Esophagus muscularis mucosa (tissue), 4 donors: ENCODE measurements at regions not wholly inside any gene's neighbourhood (a gene's known extent, or its start where the extent isn't known, plus 50 kb on each side); places are given as distances from the start of the nearest gene placed in this dataset.
A peak's percentile ranks its signal among the peaks of the same experiment; 100 is the strongest.

ENCODE experiments used
- DNase-seq: peaks from one replicate; pipeline ENCODE4 v3.0.0-alpha.2; 2017; ENCODE audit errors: extremely low spot score
- H3K27ac ChIP-seq, 4 donors: fragments of 200-600 bp; sonication (generic); replicated peaks in 1 of 4; 1 replicate in 3 of 4; 2 replicates in 1 of 4; pipeline ENCODE4 v1.5.1; 2016 to 2019; ENCODE audit warnings: mild to moderate bottlenecking in 1 of 4
- H3K27me3 ChIP-seq, 4 donors: fragments of 200-600 bp; sonication (generic); one replicate each; pipeline versions ENCODE4 v1.5.1 to v1.6.0; 2016 to 2019
- H3K36me3 ChIP-seq, 4 donors: fragments of 200-600 bp; sonication (generic); one replicate each; pipeline ENCODE4 v1.5.1; 2016 to 2019
- H3K4me1 ChIP-seq, 4 donors: fragments of 200-600 bp; sonication (generic); one replicate each; pipeline ENCODE4 v1.5.1; 2016 to 2019
- H3K4me3 ChIP-seq, 4 donors: fragments of 200-600 bp; sonication (generic); 1 replicate in 2 of 4; 2 replicates in 2 of 4; pipeline ENCODE4 v1.5.1; 2016 to 2019; ENCODE audit warnings: mild to moderate bottlenecking in 4 of 4, moderate library complexity in 1 of 4
- H3K9me3 ChIP-seq, 4 donors: fragments of 200-600 bp; sonication (generic); 1 replicate in 3 of 4; 2 replicates in 1 of 4; pipeline ENCODE4 v1.5.1; 2016 to 2019
- CTCF ChIP-seq, 3 experiments: fragments of 200-600 bp in 2 of 3; fragments of 450-650 bp in 1 of 3; sonication (generic) in 2 of 3; IDR thresholded peaks; one replicate each; pipeline ENCODE4 v1.5.1; 2017 to 2019; ENCODE audit warnings: antibody characterized with exemption in 3 of 3, mild to moderate bottlenecking in 2 of 3, moderate library complexity in 1 of 3
- EP300 ChIP-seq: sonication (generic); formaldehyde crosslinking; IDR thresholded peaks from one replicate; pipeline ENCODE4 v1.6.1; 2017; ENCODE audit warnings: antibody characterized with exemption
- POLR2A ChIP-seq: fragments of 450-650 bp; IDR thresholded peaks from one replicate; pipeline ENCODE4 v1.6.1; 2017; ENCODE audit warnings: antibody characterized with exemption, moderate library complexity, mild to moderate bottlenecking, low read depth
- POLR2AphosphoS5 ChIP-seq, 2 donors: sonication (generic); formaldehyde crosslinking; IDR thresholded peaks; one replicate each; pipeline ENCODE4 v1.6.1; 2017; ENCODE audit warnings: antibody characterized with exemption in 2 of 2
- WGBS: methylation state at CpG from one replicate; pipeline ENCODE4 v1.1.5; 2018; 5-methylcytosine and 5-hydroxymethylcytosine counted together
- intact Hi-C: fragments of 100-400 bp; cut with DNase I; formaldehyde crosslinking; loops from one replicate; pipeline ENCODE4 v1.15.1; 2023

DNA sequence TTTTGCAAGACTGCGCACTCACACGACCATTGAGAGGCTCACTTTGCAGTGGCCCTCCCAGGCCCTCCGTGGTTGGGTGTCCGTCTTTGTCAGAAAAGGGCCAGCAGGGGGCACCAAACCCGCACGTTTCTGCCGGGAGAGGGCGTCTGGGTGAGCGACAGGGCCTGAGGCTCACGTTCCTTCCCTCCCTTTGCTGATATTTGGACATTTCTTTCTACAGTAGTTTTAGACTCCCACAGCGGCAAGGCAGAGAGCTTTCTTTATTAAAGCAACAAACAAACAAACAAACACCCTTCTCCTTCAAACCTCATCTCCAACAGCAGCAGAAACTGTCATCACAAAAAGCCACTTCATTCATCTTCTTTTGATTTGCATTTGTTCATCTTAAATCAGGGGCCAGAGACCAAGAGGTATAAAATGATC lies 79.2 kb upstream of the WDR26 start:
- TF ChIP-seq CTCF (IDR thresholded peaks at IDR 0.05): peak; percentile 84 to 87 (median 84)
- no peak for TF ChIP-seq POLR2AphosphoS5 (IDR thresholded peaks at IDR 0.05)
- WGBS: 5% methylated on average over 11 of the region's 11 CpGs
- H3K9me3 ChIP-seq: no peaks in the 10 kb centered on the region
- H3K36me3 ChIP-seq: no peaks in the 10 kb centered on the region
- intact Hi-C loops: loop anchor here (2.0 kb wide), 2 partner anchors 337 to 409 kb away; no protein-coding TSS in a partner anchor
- no peak overlapping the region for H3K27ac ChIP-seq
- H3K4me1 ChIP-seq: peaks cover 0 to 23% (median 15%) of the 10 kb centered on the region in 4 donors
- no peaks in the 10 kb centered on the region for H3K27me3 ChIP-seq
- peak; percentile 95 for DNase-seq
- H3K4me3 ChIP-seq: no peak overlapping the region

- Histone ChIP-seq H3K36me3 (no peaks in the 10 kb centered on the region), H3K27me3 (no peaks in the 10 kb centered on the region), H3K4me3 (no peak overlapping the region), H3K4me1 (peaks cover 0 to 8% (median 3%) of the 10 kb centered on the region in 4 donors), H3K27ac (no peak overlapping the region), H3K9me3 (peaks cover 0 to 5% (median 0%) of the 10 kb centered on the region in 4 donors)
- intact Hi-C loops: no loop called here
- DNase-seq: no peak
- no peak for TF ChIP-seq POLR2AphosphoS5 (IDR thresholded peaks at IDR 0.05)
- TF ChIP-seq POLR2A: no peak
- TF ChIP-seq EP300: no peak
- TF ChIP-seq CTCF (IDR thresholded peaks at IDR 0.05): no peak
- 97% methylated on average over 8 of the region's 8 CpGs for WGBS
Observed at GRCh38 chr1:224517171-224517570, 82.6 kb upstream of the WDR26 start.

DNA sequence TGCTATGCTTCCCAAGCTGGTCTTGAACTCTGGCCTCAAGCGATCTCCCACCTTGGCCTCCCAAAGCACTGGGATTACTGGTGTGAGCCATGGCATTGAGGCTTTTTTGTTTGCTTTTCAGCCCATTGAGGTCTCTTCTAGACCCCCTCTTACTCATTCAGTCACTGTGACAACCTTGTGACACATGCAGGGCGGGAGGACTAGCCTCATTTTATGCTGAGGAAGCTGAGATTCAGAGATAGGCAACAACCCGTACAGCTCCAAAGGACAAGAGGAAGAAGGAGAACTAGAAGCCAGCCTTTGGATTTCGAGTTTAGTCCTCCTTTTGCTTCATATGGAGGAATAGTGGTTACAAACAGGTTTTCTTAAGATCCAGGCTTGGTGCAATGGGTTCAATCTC lies 83.9 kb upstream of the WDR26 start:
- DNase-seq: no peak
- TF ChIP-seq POLR2AphosphoS5 (IDR thresholded peaks at IDR 0.05) (no peak), CTCF (IDR thresholded peaks at IDR 0.05) (no peak), POLR2A (no peak), EP300 (no peak)
- no peaks in the 10 kb centered on the region for H3K36me3 ChIP-seq
- no peak overlapping the region for H3K4me3 ChIP-seq
- intact Hi-C loops: no loop called here
- no peaks in the 10 kb centered on the region for H3K27me3 ChIP-seq
- H3K4me1 ChIP-seq: peaks cover 0 to 5% (median 3%) of the 10 kb centered on the region in 4 donors
- H3K27ac ChIP-seq: no peak overlapping the region
- WGBS: 95% methylated on average over 4 of the region's 4 CpGs
- H3K9me3 ChIP-seq: peaks cover 0 to 5% (median 0%) of the 10 kb centered on the region in 4 donors

DNA sequence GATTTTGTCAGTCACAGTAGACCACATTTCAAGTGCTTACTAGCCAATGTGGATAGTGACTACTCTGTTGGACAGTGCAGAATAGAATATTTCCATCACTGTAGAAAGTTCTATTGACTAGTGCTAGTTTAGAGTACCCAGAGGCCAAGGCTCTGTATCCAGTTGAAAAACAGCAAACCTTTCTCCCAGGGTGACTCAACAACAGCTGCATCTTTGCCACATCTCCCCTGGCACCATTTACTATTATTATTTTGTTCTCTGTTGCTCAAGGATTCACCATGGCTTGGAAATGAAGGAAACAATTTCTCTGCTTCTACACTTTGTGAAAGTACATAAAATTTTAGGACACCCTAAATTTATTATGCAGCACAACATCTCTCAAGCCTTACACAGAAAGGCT lies 85.3 kb upstream of the WDR26 start:
- Histone ChIP-seq H3K27ac (no peak overlapping the region), H3K4me3 (no peak overlapping the region), H3K4me1 (no peaks in the 10 kb centered on the region), H3K27me3 (no peaks in the 10 kb centered on the region), H3K9me3 (peaks cover 0 to 5% (median 0%) of the 10 kb centered on the region in 4 donors), H3K36me3 (no peaks in the 10 kb centered on the region)
- TF ChIP-seq EP300 (no peak), POLR2A (no peak), CTCF (IDR thresholded peaks at IDR 0.05) (no peak), POLR2AphosphoS5 (IDR thresholded peaks at IDR 0.05) (no peak)
- no peak for DNase-seq
- intact Hi-C loops: no loop called here

DNA sequence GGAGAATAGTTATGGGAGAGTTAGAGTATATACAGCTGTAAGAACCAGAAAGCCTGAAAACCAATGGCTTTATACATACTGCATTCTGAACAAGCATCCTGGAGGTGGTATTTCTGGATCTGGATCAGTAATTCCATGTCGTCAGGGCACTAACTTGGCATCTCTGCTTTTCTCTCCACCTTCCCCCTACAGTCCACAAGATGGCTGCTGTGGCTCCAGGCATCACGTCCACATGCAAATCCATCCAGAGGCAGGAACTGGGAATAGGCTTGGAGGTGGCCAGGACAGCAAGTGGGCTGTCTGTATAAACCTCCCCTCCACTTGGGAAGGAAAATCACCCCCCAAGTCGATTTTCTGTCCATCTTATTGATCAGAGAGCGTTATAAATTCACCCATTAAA lies 86.2 kb upstream of the WDR26 start:
- intact Hi-C loops: no loop called here
- no peaks in the 10 kb centered on the region for H3K27me3 ChIP-seq
- no peaks in the 10 kb centered on the region for H3K36me3 ChIP-seq
- no peak for DNase-seq
- H3K4me3 ChIP-seq: no peak overlapping the region
- no peak overlapping the region for H3K27ac ChIP-seq
- H3K9me3 ChIP-seq: peaks cover 0 to 5% (median 0%) of the 10 kb centered on the region in 4 donors
- 96% methylated on average over 4 of the region's 4 CpGs for WGBS
- no peaks in the 10 kb centered on the region for H3K4me1 ChIP-seq
- TF ChIP-seq EP300: no peak
- TF ChIP-seq POLR2A: no peak
- no peak for TF ChIP-seq CTCF (IDR thresholded peaks at IDR 0.05)
- no peak for TF ChIP-seq POLR2AphosphoS5 (IDR thresholded peaks at IDR 0.05)
